IPS-15b (cell line): ENCODE measurements at regions not wholly inside any gene's neighbourhood (a gene's known extent, or its start where the extent isn't known, plus 50 kb on each side); places are given as distances from the start of the nearest gene placed in this dataset.
"Not testable (repeated sequence)": the region's sequence is repeated elsewhere in the genome, so short reads cannot be mapped to it uniquely, and the experiment has no call there.

Experiments used
- H3K27me3 ChIP-seq: one replicate; pipeline ENCODE4 v1.6.1; 2013; ENCODE audit warnings: low read length; ENCODE audit not compliant: control insufficient read depth, insufficient read depth
- H3K36me3 ChIP-seq: one replicate; pipeline ENCODE4 v1.6.1; 2013; ENCODE audit warnings: low read length; ENCODE audit not compliant: control insufficient read depth, insufficient read depth
- H3K4me1 ChIP-seq: one replicate; pipeline ENCODE4 v1.6.1; 2013; ENCODE audit warnings: mild to moderate bottlenecking, low read length; ENCODE audit not compliant: control insufficient read depth, insufficient read depth
- H3K4me3 ChIP-seq: one replicate; pipeline ENCODE4 v1.5.1; 2013; ENCODE audit warnings: low read depth, low read length
- H3K9ac ChIP-seq: one replicate; pipeline ENCODE4 v1.6.1; 2013; ENCODE audit warnings: low read depth, mild to moderate bottlenecking, low read length
- H3K9me3 ChIP-seq: one replicate; pipeline ENCODE4 v1.6.1; 2013; ENCODE audit warnings: mild to moderate bottlenecking, low read length; ENCODE audit not compliant: control insufficient read depth, insufficient read depth

GRCh38 chr13:86363749-86364148 lies 564.5 kb upstream of the SLITRK6 start:
- H3K9me3 ChIP-seq, H3K36me3 ChIP-seq, H3K4me1 ChIP-seq, H3K9ac ChIP-seq, H3K27me3 ChIP-seq, H3K4me3 ChIP-seq: not testable (repeated sequence)

GRCh38 chr13:86368924-86369323 lies 569.7 kb upstream of the SLITRK6 start:
- H3K9ac ChIP-seq: no peak overlapping the region
- H3K36me3 ChIP-seq: no peaks in the 10 kb centered on the region
- H3K27me3 ChIP-seq: no peaks in the 10 kb centered on the region

GRCh38 chr13:86377451-86377850 lies 578.2 kb upstream of the SLITRK6 start:
- H3K27me3 ChIP-seq: no peaks in the 10 kb centered on the region
- no peaks in the 10 kb centered on the region for H3K4me1 ChIP-seq
- H3K36me3 ChIP-seq: no peaks in the 10 kb centered on the region
- no peak overlapping the region for H3K9ac ChIP-seq
- H3K4me3 ChIP-seq: no peak overlapping the region
- H3K9me3 ChIP-seq: no peaks in the 10 kb centered on the region

More at GRCh38 chr13:86368924-86369323, 569.7 kb upstream of the SLITRK6 start:
- no peak overlapping the region for H3K4me3 ChIP-seq
- no peaks in the 10 kb centered on the region for H3K4me1 ChIP-seq
- H3K9me3 ChIP-seq: no peaks in the 10 kb centered on the region

GRCh38 chr13:86378628-86379027 lies 579.4 kb upstream of the SLITRK6 start:
- no peaks in the 10 kb centered on the region for H3K9me3 ChIP-seq
- no peaks in the 10 kb centered on the region for H3K36me3 ChIP-seq
- no peak overlapping the region for H3K9ac ChIP-seq
- no peaks in the 10 kb centered on the region for H3K4me1 ChIP-seq
- no peak overlapping the region for H3K4me3 ChIP-seq
- H3K27me3 ChIP-seq: no peaks in the 10 kb centered on the region

GRCh38 chr13:86383151-86383550 lies 583.9 kb upstream of the SLITRK6 start:
- Histone ChIP-seq H3K9me3 (no peaks in the 10 kb centered on the region), H3K36me3 (no peaks in the 10 kb centered on the region), H3K4me3 (no peak overlapping the region), H3K27me3 (no peaks in the 10 kb centered on the region), H3K9ac (no peak overlapping the region), H3K4me1 (no peaks in the 10 kb centered on the region)

GRCh38 chr13:86383561-86383960 lies 584.3 kb upstream of the SLITRK6 start:
- Histone ChIP-seq H3K27me3 (no peaks in the 10 kb centered on the region), H3K4me1 (no peaks in the 10 kb centered on the region), H3K36me3 (no peaks in the 10 kb centered on the region), H3K4me3 (no peak overlapping the region), H3K9ac (no peak overlapping the region), H3K9me3 (no peaks in the 10 kb centered on the region)

- Histone ChIP-seq H3K4me1 (no peaks in the 10 kb centered on the region), H3K36me3 (no peaks in the 10 kb centered on the region), H3K9me3 (no peaks in the 10 kb centered on the region), H3K4me3 (no peak overlapping the region), H3K27me3 (no peaks in the 10 kb centered on the region), H3K9ac (no peak overlapping the region)
These were observed 598.4 kb upstream of the SLITRK6 start for GRCh38 chr13:86397635-86398034.

- Histone ChIP-seq H3K9me3 (no peaks in the 10 kb centered on the region), H3K4me3 (no peak overlapping the region), H3K9ac (no peak overlapping the region)
These were observed 600.4 kb upstream of the SLITRK6 start for GRCh38 chr13:86399572-86399971.

GRCh38 chr13:86402500-86402899 lies 603.3 kb upstream of the SLITRK6 start:
- Histone ChIP-seq H3K27me3 (no peaks in the 10 kb centered on the region), H3K4me3 (no peak overlapping the region), H3K9ac (no peak overlapping the region), H3K9me3 (no peaks in the 10 kb centered on the region), H3K36me3 (no peaks in the 10 kb centered on the region), H3K4me1 (no peaks in the 10 kb centered on the region)

More at GRCh38 chr13:86399572-86399971, 600.4 kb upstream of the SLITRK6 start:
- Histone ChIP-seq H3K4me1 (no peaks in the 10 kb centered on the region), H3K36me3 (no peaks in the 10 kb centered on the region), H3K27me3 (no peaks in the 10 kb centered on the region)

- H3K9ac ChIP-seq: no peak overlapping the region
- H3K36me3 ChIP-seq: no peaks in the 10 kb centered on the region
- H3K27me3 ChIP-seq: no peaks in the 10 kb centered on the region
- H3K9me3 ChIP-seq: no peaks in the 10 kb centered on the region
- H3K4me3 ChIP-seq: no peak overlapping the region
- H3K4me1 ChIP-seq: no peaks in the 10 kb centered on the region
These were observed 604.0 kb upstream of the SLITRK6 start for GRCh38 chr13:86403181-86403580.

GRCh38 chr13:86409466-86410241 lies 610.4 kb upstream of the SLITRK6 start:
- no peaks in the 10 kb centered on the region for H3K27me3 ChIP-seq
- no peaks in the 10 kb centered on the region for H3K36me3 ChIP-seq
- H3K9ac ChIP-seq: no peak overlapping the region
- H3K4me3 ChIP-seq: no peak overlapping the region
- peaks cover 2% of the 10 kb centered on the region for H3K4me1 ChIP-seq
- H3K9me3 ChIP-seq: no peaks in the 10 kb centered on the region

- Histone ChIP-seq H3K9ac (no peak overlapping the region), H3K27me3 (no peaks in the 10 kb centered on the region), H3K4me1 (no peaks in the 10 kb centered on the region), H3K9me3 (no peaks in the 10 kb centered on the region), H3K4me3 (no peak overlapping the region), H3K36me3 (no peaks in the 10 kb centered on the region)
These were observed 626.1 kb upstream of the SLITRK6 start for GRCh38 chr13:86425170-86425815.
